Spinal cord (tissue), 9 donors: ENCODE measurements at regions not wholly inside any gene's neighbourhood (a gene's known extent, or its start where the extent isn't known, plus 50 kb on each side); places are given as distances from the start of the nearest gene placed in this dataset.
A peak's percentile ranks its signal among the peaks of the same experiment; 100 is the strongest.

Source experiments
- DNase-seq, 6 donors: peaks; one replicate each; pipeline versions ENCODE4 v3.0.0 to v3.0.0-alpha.2; 2013 to 2015; ENCODE audit warnings: low spot score in 6 of 6, low read depth in 4 of 6
- H3K27ac ChIP-seq: one replicate; pipeline ENCODE4 v1.5.1; 2013; ENCODE audit warnings: low read depth, low read length, control low read depth
- H3K27me3 ChIP-seq: one replicate; pipeline ENCODE4 v1.6.1; 2013; ENCODE audit warnings: low read length; ENCODE audit not compliant: control insufficient read depth, insufficient read depth
- H3K36me3 ChIP-seq: one replicate; pipeline ENCODE4 v1.6.1; 2013; ENCODE audit warnings: low read length; ENCODE audit not compliant: control insufficient read depth, insufficient read depth
- H3K4me1 ChIP-seq: one replicate; pipeline ENCODE4 v1.6.1; 2013; ENCODE audit warnings: low read length; ENCODE audit not compliant: control insufficient read depth, insufficient read depth
- H3K4me3 ChIP-seq: one replicate; pipeline ENCODE4 v1.5.1; 2013; ENCODE audit warnings: low read depth, low read length, control low read depth
- H3K9me3 ChIP-seq: one replicate; pipeline ENCODE4 v1.6.1; 2013; ENCODE audit warnings: low read length; ENCODE audit not compliant: control insufficient read depth, insufficient read depth
- WGBS: methylation state at CpG from one replicate; pipeline ENCODE4 v1.1.5; 2013; ENCODE audit warnings: missing lambda C conversion rate; ENCODE audit not compliant: insufficient coverage; 5-methylcytosine and 5-hydroxymethylcytosine counted together
- donor health status: healthy.

- WGBS, result no CpG with 5 or more reads among the region's 2 CpGs
Observed at GRCh38 chr15:79674124-79674465, 222.7 kb downstream of the MTHFS start.

DNA sequence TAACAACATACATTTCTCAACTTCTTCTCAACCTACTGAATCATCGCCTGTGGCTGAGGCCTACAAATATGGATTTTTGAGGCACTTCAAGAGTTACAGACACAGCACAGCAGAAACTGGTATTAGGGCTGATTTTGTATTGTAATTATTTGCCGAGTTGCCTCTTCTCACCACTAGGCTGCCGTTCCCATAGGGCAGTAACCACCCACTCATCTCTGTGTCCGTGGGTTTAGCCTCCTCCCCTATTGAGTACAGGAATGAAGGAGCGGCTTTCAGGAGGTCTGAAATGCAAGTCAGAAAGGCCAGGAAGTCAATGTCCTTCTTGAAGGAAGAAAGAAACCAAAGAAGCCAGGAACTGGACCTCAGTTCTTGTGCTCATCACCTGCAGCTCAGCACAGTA lies 220.8 kb downstream of the MTHFS start:
- Histone ChIP-seq H3K27ac (no peak overlapping the region), H3K4me3 (no peak overlapping the region), H3K4me1 (peaks cover under 1% of the 10 kb centered on the region), H3K36me3 (no peaks in the 10 kb centered on the region), H3K27me3 (no peaks in the 10 kb centered on the region), H3K9me3 (no peaks in the 10 kb centered on the region)
- 80% methylated on average over 1 of the region's 5 CpGs for WGBS
- no peak for DNase-seq

More at GRCh38 chr15:79674124-79674465, 222.7 kb downstream of the MTHFS start:
- H3K27ac ChIP-seq, result no peak overlapping the region
- H3K36me3 ChIP-seq, result no peaks in the 10 kb centered on the region
- H3K4me1 ChIP-seq, result no peaks in the 10 kb centered on the region
- no peak overlapping the region for H3K4me3 ChIP-seq
- no peaks in the 10 kb centered on the region for H3K9me3 ChIP-seq
- H3K27me3 ChIP-seq, result no peaks in the 10 kb centered on the region
- DNase-seq, result no peak

DNA sequence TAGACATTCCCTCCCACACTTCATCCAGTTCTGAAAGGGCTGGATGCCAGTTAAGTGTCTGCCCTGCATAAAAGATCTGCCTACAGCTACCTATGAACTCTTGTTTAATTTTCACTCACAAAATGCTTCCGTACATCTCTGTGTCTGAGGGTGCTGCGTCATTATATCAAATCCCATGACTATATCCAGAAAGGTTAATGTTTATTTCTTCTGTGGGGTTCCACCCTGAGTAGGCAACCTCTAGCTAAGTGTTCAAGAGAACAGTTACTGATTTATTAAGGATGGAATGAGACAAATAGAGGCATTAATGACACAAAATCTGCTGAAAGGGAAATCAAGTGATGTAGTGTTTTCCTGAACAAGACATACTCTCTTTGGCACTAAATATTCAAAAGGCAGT lies 220.2 kb downstream of the MTHFS start:
- DNase-seq, result peak in 2 of 6 donors; percentile 5 to 10
- H3K27me3 ChIP-seq, result no peaks in the 10 kb centered on the region
- no peaks in the 10 kb centered on the region for H3K36me3 ChIP-seq
- no peaks in the 10 kb centered on the region for H3K9me3 ChIP-seq
- no peak overlapping the region for H3K4me3 ChIP-seq
- no peak overlapping the region for H3K27ac ChIP-seq
- no CpG with 5 or more reads among the region's 2 CpGs for WGBS
- peaks cover 7% of the 10 kb centered on the region for H3K4me1 ChIP-seq

DNA sequence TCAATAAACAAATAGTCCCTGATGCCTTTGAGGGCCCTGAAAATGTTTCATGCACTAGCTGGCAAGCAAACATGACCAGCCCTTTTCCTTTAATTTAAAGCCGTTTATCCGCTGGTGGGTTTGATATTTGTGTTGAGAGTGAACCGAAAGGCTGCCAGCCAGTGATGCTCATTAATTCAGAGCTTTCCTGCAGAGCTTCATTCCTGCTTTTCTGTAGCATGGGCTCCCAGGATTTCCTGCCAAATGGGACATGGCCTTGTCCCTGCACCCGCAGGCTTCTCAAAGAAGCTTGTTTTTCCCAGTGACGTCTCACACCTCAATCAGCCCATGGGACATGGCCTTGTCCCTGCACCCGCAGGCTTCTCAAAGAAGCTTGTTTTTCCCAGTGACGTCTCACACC lies 219.6 kb downstream of the MTHFS start:
- peak in 5 of 6 donors; percentile 9 to 76 (median 54) for DNase-seq
- 0% methylated on average over 1 of the region's 7 CpGs for WGBS
- Histone ChIP-seq H3K9me3 (no peaks in the 10 kb centered on the region), H3K27me3 (no peaks in the 10 kb centered on the region), H3K4me1 (peaks cover 13% of the 10 kb centered on the region), H3K27ac (no peak overlapping the region), H3K4me3 (no peak overlapping the region), H3K36me3 (no peaks in the 10 kb centered on the region)

DNA sequence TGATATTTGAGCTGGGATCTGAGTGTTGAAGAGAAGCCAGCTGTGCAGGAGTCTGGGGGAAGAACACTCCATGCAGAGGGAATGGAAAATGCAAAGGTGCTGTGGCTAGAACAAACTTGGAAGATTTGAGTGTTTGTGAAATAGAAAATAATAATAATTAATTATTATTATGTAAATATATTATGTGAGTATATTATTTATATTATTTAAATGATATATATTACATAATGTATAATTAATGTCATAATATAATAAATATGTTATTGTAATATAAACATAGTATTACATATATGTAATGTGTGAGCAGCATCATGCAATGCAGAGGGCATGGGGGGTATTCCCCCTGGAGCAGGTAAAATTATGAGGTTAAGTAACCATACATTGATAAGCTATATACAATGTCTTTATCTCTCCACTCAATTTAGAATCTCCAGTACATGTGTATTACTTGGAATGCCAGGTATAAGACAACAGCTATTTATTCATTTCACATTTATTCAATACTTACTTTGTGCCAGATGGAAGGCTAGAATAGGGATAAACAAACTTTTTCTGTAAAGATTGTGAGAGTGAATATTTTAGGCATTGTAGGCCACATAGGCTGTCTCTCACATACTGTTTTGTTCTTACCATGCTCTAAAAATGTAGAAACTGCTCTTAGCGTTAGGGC lies 218.6 kb downstream of the MTHFS start:
- Histone ChIP-seq H3K27ac (no peak overlapping the region), H3K9me3 (no peaks in the 10 kb centered on the region), H3K27me3 (no peaks in the 10 kb centered on the region), H3K36me3 (no peaks in the 10 kb centered on the region), H3K4me1 (peaks cover 19% of the 10 kb centered on the region), H3K4me3 (no peak overlapping the region)
- WGBS, result 100% methylated on average over 1 of the region's 1 CpG
- peak in 1 of 6 donors; percentile 20 for DNase-seq

DNA sequence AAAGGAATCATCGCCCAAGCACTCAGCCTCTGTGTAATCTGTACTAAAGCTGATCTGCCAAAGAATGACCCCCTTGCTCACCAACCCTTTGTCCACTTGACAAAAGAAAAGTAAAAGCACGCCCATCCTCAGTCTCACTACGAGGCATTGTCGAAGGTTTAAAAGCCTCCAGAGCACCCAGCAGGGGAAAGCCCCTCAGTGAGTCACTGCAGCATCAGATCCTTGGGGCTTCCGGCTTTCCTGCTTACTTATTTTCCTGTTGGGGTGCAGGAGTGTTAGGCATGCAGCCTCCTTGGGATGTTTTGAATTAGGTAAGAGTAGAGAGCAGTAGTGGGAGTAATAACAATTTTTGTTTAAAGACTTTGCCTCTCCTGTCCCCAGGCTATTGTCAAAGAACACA lies 216.1 kb downstream of the MTHFS start:
- 41% methylated on average over 2 of the region's 5 CpGs for WGBS
- DNase-seq, result peak in 1 of 6 donors; percentile 15
- Histone ChIP-seq H3K9me3 (no peaks in the 10 kb centered on the region), H3K27ac (no peak overlapping the region), H3K4me3 (no peak overlapping the region), H3K27me3 (no peaks in the 10 kb centered on the region), H3K36me3 (no peaks in the 10 kb centered on the region), H3K4me1 (peaks cover 19% of the 10 kb centered on the region)

GRCh38 chr15:79682285-79682684 lies 214.5 kb downstream of the MTHFS start:
- H3K27ac ChIP-seq, result no peak overlapping the region
- no peak overlapping the region for H3K4me3 ChIP-seq
- H3K4me1 ChIP-seq, result peaks cover 19% of the 10 kb centered on the region
- WGBS, result 11% methylated on average over 3 of the region's 3 CpGs
- H3K36me3 ChIP-seq, result no peaks in the 10 kb centered on the region
- DNase-seq, result peak in 5 of 6 donors; percentile 32 to 80 (median 50)
- H3K9me3 ChIP-seq, result no peaks in the 10 kb centered on the region
- H3K27me3 ChIP-seq, result no peaks in the 10 kb centered on the region

- H3K9me3 ChIP-seq, result no peaks in the 10 kb centered on the region
- H3K4me1 ChIP-seq, result peaks cover 19% of the 10 kb centered on the region
- no peaks in the 10 kb centered on the region for H3K36me3 ChIP-seq
- no peak overlapping the region for H3K27ac ChIP-seq
- no peak overlapping the region for H3K4me3 ChIP-seq
- H3K27me3 ChIP-seq, result no peaks in the 10 kb centered on the region
- DNase-seq, result no peak
- 85% methylated on average over 3 of the region's 4 CpGs for WGBS
Observed at GRCh38 chr15:79682851-79683288, 213.9 kb downstream of the MTHFS start.

DNA sequence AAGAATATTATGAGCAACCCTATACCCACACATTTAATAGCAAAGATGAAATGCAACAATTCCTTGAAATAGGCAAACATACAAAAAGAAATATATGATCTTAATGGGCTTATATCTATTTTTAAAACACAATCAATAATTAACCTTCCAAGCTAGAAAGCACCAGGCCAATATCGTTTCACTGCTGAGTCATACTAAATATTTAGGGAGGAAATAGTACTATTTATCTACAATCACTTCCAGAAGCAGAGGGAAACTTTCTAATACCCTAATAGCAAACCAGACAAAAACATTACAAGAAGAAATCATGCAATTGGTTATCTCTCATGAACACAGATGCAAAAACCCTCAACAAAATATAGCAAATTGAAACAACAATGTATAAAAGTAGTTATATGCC lies 207.8 kb downstream of the MTHFS start:
- no peak for DNase-seq
- Histone ChIP-seq H3K27me3 (no peaks in the 10 kb centered on the region), H3K9me3 (no peaks in the 10 kb centered on the region), H3K4me1 (no peaks in the 10 kb centered on the region), H3K27ac (no peak overlapping the region), H3K36me3 (no peaks in the 10 kb centered on the region), H3K4me3 (no peak overlapping the region)
- no CpG with 5 or more reads among the region's 1 CpG for WGBS

- H3K27ac ChIP-seq, result no peak overlapping the region
- no CpG with 5 or more reads among the region's 4 CpGs for WGBS
Observed at GRCh38 chr15:79700951-79701480, 195.8 kb downstream of the MTHFS start.

More at GRCh38 chr15:79700951-79701480, 195.8 kb downstream of the MTHFS start:
- Histone ChIP-seq H3K4me1 (no peaks in the 10 kb centered on the region), H3K36me3 (no peaks in the 10 kb centered on the region), H3K27me3 (no peaks in the 10 kb centered on the region), H3K9me3 (no peaks in the 10 kb centered on the region), H3K4me3 (no peak overlapping the region)
- no peak for DNase-seq
